GM23338 (cell line): ENCODE measurements at regions not wholly inside any gene's neighbourhood (a gene's known extent, or its start where the extent isn't known, plus 50 kb on each side); places are given as distances from the start of the nearest gene placed in this dataset.

ENCODE experiments used
- ATAC-seq: fragments of 200-7000 bp; cut with Tn5 transposase; 3 replicates; pipeline ENCODE4 v1.9.1; 2020
- DNase-seq: peaks from one replicate; pipeline ENCODE4 v3.0.0-alpha.2; 2015; ENCODE audit warnings: low spot score
- H2AFZ ChIP-seq: fragments of 200-600 bp; sonication (generic); 2 replicates; pipeline ENCODE4 v1.8.0; 2016; ENCODE audit warnings: antibody characterized with exemption, mild to moderate bottlenecking, moderate library complexity
- H3F3A ChIP-seq: fragments of 200-600 bp; sonication (generic); replicated peaks from 2 replicates; pipeline ENCODE4 v1.8.0; 2017; ENCODE audit warnings: antibody characterized with exemption, mixed run types, low read depth
- H3K27ac ChIP-seq: fragments of 200-600 bp; sonication (generic); 2 replicates; pipeline ENCODE4 v1.6.1; 2016; ENCODE audit warnings: low read depth
- H3K27me3 ChIP-seq: fragments of 200-600 bp; sonication (generic); 2 replicates; pipeline ENCODE4 v1.8.0; 2016; ENCODE audit warnings: mild to moderate bottlenecking, mixed run types, moderate library complexity; ENCODE audit not compliant: insufficient read depth
- H3K36me3 ChIP-seq: fragments of 200-600 bp; sonication (generic); 2 replicates; pipeline ENCODE4 v1.8.0; 2016; ENCODE audit warnings: mild to moderate bottlenecking; ENCODE audit not compliant: insufficient read depth
- H3K4me1 ChIP-seq: fragments of 200-600 bp; sonication (generic); 2 replicates; pipeline ENCODE4 v1.8.0; 2016; ENCODE audit warnings: mild to moderate bottlenecking, moderate library complexity; ENCODE audit not compliant: insufficient read depth
- H3K4me2 ChIP-seq: fragments of 200-600 bp; sonication (generic); 2 replicates; pipeline ENCODE4 v1.7.1; 2017; ENCODE audit warnings: mixed run types
- H3K4me3 ChIP-seq: fragments of 200-600 bp; sonication (generic); 2 replicates; pipeline ENCODE4 v1.6.1; 2016; ENCODE audit warnings: mixed run types
- H3K79me2 ChIP-seq: fragments of 200-600 bp; sonication (generic); replicated peaks from 2 replicates; pipeline ENCODE4 v1.8.0; 2017; ENCODE audit warnings: mild to moderate bottlenecking; ENCODE audit not compliant: insufficient read depth
- H3K9me2 ChIP-seq: fragments of 200-600 bp; sonication (generic); 2 replicates; pipeline ENCODE4 v1.8.0; 2017; ENCODE audit not compliant: insufficient read depth
- H4K20me1 ChIP-seq: fragments of 200-600 bp; sonication (generic); replicated peaks from 2 replicates; pipeline ENCODE4 v1.8.0; 2017; ENCODE audit warnings: mild to moderate bottlenecking; ENCODE audit not compliant: insufficient read depth
- H3K27ac Mint-ChIP-seq: 2 replicates; pipeline ENCODE4 v1.8.0; 2020; ENCODE audit warnings: inconsistent platforms, mild to moderate bottlenecking, moderate library complexity, mixed read lengths
- H3K27me3 Mint-ChIP-seq: 3 replicates; pipeline ENCODE4 v1.8.0; 2022; ENCODE audit warnings: low read depth, mild to moderate bottlenecking, moderate library complexity, mixed read lengths, inconsistent platforms; ENCODE audit not compliant: insufficient read depth, poor library complexity
- H3K36me3 Mint-ChIP-seq: 3 replicates; pipeline ENCODE4 v1.8.0; 2021; ENCODE audit warnings: low read depth, mild to moderate bottlenecking, inconsistent platforms, moderate library complexity, mixed read lengths
- H3K4me1 Mint-ChIP-seq: 3 replicates; pipeline ENCODE4 v1.8.0; 2020; ENCODE audit warnings: mild to moderate bottlenecking, inconsistent platforms, mixed read lengths
- H3K4me3 Mint-ChIP-seq: 3 replicates; pipeline ENCODE4 v1.8.0; 2021; ENCODE audit warnings: moderate library complexity, mild to moderate bottlenecking, inconsistent platforms, mixed read lengths
- H3K9me3 Mint-ChIP-seq: 3 replicates; pipeline ENCODE4 v1.8.0; 2020; ENCODE audit warnings: moderate library complexity, mild to moderate bottlenecking, inconsistent platforms, mixed read lengths
- EZH2 ChIP-seq: fragments of 200-600 bp; sonication (generic); IDR thresholded peaks from one replicate; pipeline ENCODE4 v1.8.0; 2017; ENCODE audit warnings: antibody characterized with exemption, mild to moderate bottlenecking, low read depth; ENCODE audit not compliant: unreplicated experiment
- JUNB ChIP-seq: IDR thresholded peaks from one replicate; pipeline ENCODE4 v1.6.1; 2016; ENCODE audit warnings: antibody characterized with exemption; ENCODE audit not compliant: unreplicated experiment
- NANOG ChIP-seq: IDR thresholded peaks from 2 replicates; pipeline ENCODE4 v1.6.1; 2016; ENCODE audit warnings: antibody characterized with exemption, borderline replicate concordance
- POLR2AphosphoS5 ChIP-seq: IDR thresholded peaks from 2 replicates; pipeline ENCODE4 v1.6.1; 2016; ENCODE audit warnings: antibody characterized with exemption, low read depth
- REST ChIP-seq: IDR thresholded peaks from one replicate; pipeline ENCODE4 v1.6.1; 2018; ENCODE audit warnings: antibody characterized with exemption; ENCODE audit not compliant: unreplicated experiment
- STAT1 ChIP-seq: IDR thresholded peaks from one replicate; pipeline ENCODE4 v1.6.1; 2016; ENCODE audit warnings: antibody characterized with exemption; ENCODE audit not compliant: unreplicated experiment
- ZNF331 ChIP-seq: fragments of 250-450 bp; sonication (Bioruptor Pico); IDR thresholded peaks from 2 replicates; pipeline ENCODE4 v1.5.0; 2020; ENCODE audit warnings: low read depth, mild to moderate bottlenecking, moderate library complexity
- ZNF462 ChIP-seq: fragments of 250-450 bp; sonication (Bioruptor Pico); IDR thresholded peaks from 2 replicates; pipeline ENCODE4 v1.5.0; 2020; ENCODE audit warnings: mild to moderate bottlenecking, moderate library complexity
- TF ChIP-seq, protein P1 (sequence below): IDR thresholded peaks from 2 replicates; pipeline ENCODE4 v1.6.1; 2016; ENCODE audit warnings: antibody characterized with exemption
- TF ChIP-seq, protein P2 (sequence below), 2 experiments: fragments of 200-600 bp in 1 of 2; sonication (generic) in 1 of 2; conservative IDR thresholded peaks; 2 replicates each; pipeline versions ENCODE4 v1.5.1 to v1.6.1; 2016 to 2017; ENCODE audit warnings: antibody characterized with exemption in 2 of 2, low read depth in 2 of 2, mild to moderate bottlenecking in 2 of 2, moderate library complexity in 1 of 2

- H3K4me1 Mint-ChIP-seq = no peaks in the 10 kb centered on the region
- no peak for TF ChIP-seq POLR2AphosphoS5
- H3K27me3 Mint-ChIP-seq = peaks cover under 1% of the 10 kb centered on the region
- H3K9me3 Mint-ChIP-seq = no peaks in the 10 kb centered on the region
- no peak overlapping the region for H3K27ac Mint-ChIP-seq
- Histone ChIP-seq H3F3A (no peaks in the 10 kb centered on the region), H3K4me1 (no peaks in the 10 kb centered on the region), H3K9me2 (peaks cover 14% of the 10 kb centered on the region; the same call in 1 of the 2 replicates), H3K36me3 (no peaks in the 10 kb centered on the region), H3K27ac (no peak overlapping the region), H3K4me2 (no peak overlapping the region), H3K79me2 (no peaks in the 10 kb centered on the region), H3K27me3 (no peaks in the 10 kb centered on the region), H4K20me1 (no peaks in the 10 kb centered on the region), H2AFZ (no peak overlapping the region), H3K4me3 (no peak overlapping the region)
- H3K4me3 Mint-ChIP-seq = no peak overlapping the region
- ATAC-seq = no peak
- no peak for DNase-seq
- no peaks in the 10 kb centered on the region for H3K36me3 Mint-ChIP-seq
Measured at GRCh38 chr20:52364405-52364804, 172.8 kb upstream of the ZFP64 start.

DNA sequence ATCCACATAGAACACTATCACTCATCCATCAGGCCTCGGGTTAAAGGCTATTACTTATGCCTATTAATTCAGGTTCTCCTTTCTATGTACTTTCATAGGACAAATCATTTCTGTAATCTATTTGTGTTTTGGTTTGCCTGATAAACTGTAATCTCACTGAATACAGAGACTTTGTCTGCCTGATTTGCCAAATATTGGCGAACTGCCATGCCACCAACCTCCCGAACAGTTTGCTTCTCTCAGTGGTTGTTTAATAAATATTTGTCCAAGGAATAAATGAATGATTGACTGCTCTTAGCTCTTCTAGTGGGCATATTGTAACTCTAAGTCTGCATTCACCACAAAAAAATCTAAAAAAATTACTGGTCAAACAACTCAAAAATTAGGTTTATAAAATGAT, 170.1 kb upstream of the ZFP64 start:
- Mint-ChIP-seq H3K4me1 (no peaks in the 10 kb centered on the region), H3K9me3 (no peaks in the 10 kb centered on the region), H3K27ac (no peak overlapping the region)
- TF ChIP-seq REST (no peak), ZNF462 (CRISPR knock-in tag) (no peak), STAT1 (no peak), JUNB (no peak), ZNF331 (CRISPR knock-in tag) (no peak), NANOG (no peak), POLR2AphosphoS5 (no peak), EZH2 (no peak)
- TF ChIP-seq, protein P1, sequence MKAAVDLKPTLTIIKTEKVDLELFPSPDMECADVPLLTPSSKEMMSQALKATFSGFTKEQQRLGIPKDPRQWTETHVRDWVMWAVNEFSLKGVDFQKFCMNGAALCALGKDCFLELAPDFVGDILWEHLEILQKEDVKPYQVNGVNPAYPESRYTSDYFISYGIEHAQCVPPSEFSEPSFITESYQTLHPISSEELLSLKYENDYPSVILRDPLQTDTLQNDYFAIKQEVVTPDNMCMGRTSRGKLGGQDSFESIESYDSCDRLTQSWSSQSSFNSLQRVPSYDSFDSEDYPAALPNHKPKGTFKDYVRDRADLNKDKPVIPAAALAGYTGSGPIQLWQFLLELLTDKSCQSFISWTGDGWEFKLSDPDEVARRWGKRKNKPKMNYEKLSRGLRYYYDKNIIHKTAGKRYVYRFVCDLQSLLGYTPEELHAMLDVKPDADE = no peak
- TF ChIP-seq, protein P2, sequence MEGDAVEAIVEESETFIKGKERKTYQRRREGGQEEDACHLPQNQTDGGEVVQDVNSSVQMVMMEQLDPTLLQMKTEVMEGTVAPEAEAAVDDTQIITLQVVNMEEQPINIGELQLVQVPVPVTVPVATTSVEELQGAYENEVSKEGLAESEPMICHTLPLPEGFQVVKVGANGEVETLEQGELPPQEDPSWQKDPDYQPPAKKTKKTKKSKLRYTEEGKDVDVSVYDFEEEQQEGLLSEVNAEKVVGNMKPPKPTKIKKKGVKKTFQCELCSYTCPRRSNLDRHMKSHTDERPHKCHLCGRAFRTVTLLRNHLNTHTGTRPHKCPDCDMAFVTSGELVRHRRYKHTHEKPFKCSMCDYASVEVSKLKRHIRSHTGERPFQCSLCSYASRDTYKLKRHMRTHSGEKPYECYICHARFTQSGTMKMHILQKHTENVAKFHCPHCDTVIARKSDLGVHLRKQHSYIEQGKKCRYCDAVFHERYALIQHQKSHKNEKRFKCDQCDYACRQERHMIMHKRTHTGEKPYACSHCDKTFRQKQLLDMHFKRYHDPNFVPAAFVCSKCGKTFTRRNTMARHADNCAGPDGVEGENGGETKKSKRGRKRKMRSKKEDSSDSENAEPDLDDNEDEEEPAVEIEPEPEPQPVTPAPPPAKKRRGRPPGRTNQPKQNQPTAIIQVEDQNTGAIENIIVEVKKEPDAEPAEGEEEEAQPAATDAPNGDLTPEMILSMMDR (conservative IDR thresholded peaks at IDR 0.05; ENCODE audit: low read depth in 2 of 2) = no peak

More for the DNA sequence above, 170.1 kb upstream of the ZFP64 start:
- Histone ChIP-seq H3K4me2 (no peak overlapping the region), H3K27ac (no peak overlapping the region), H3K27me3 (no peaks in the 10 kb centered on the region), H3F3A (no peaks in the 10 kb centered on the region), H3K9me2 (peaks cover 23% of the 10 kb centered on the region; the same call in 1 of the 2 replicates), H3K4me3 (no peak overlapping the region), H2AFZ (no peak overlapping the region), H3K4me1 (no peaks in the 10 kb centered on the region), H4K20me1 (no peaks in the 10 kb centered on the region), H3K36me3 (no peaks in the 10 kb centered on the region), H3K79me2 (no peaks in the 10 kb centered on the region)
- Mint-ChIP-seq H3K36me3 (no peaks in the 10 kb centered on the region), H3K27me3 (no peaks in the 10 kb centered on the region), H3K4me3 (no peak overlapping the region)
- DNase-seq = no peak
- ATAC-seq = no peak
